Stimulated activated CD4-positive, alpha-beta T cell treated with anti-CD3 and anti-CD28 coated beads, TNF-alpha, amount 100 ng/mL, for 24 hours (primary cell): ENCODE measurements at regions not wholly inside any gene's neighbourhood (a gene's known extent, or its start where the extent isn't known, plus 50 kb on each side); places are given as distances from the start of the nearest gene placed in this dataset.
"Not testable (repeated sequence)": the region's sequence is repeated elsewhere in the genome, so short reads cannot be mapped to it uniquely, and the experiment has no call there.

Source experiments
- DNase-seq, 3 experiments: peaks; one replicate each; pipeline ENCODE4 v3.0.0-alpha.2; 2020; ENCODE audit warnings: low read depth in 3 of 3

GRCh38 chr12:75944097-75944904, 87.3 kb downstream of the PHLDA1 start:
- no peak for DNase-seq

DNA sequence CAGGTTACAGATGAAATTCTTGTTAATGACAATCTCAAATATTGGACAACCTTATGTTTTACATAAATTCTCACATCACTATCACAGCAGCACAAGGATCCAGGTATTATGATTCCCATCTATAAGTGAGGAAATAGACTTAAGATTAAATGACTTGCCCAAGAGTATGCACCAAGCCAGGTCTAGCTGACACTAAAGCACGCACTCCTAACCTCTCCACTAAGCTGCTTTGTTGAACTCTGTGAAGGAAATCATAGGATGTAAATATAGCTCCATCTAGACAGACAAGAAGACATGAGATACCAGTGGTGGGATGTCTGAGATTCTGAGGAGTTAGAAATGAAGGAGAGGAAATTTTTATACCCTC, 87.9 kb downstream of the PHLDA1 start:
- no peak for DNase-seq

GRCh38 chr12:75941661-75942060, 89.9 kb downstream of the PHLDA1 start:
- DNase-seq = not testable (repeated sequence)

- no peak for DNase-seq
These were observed 92.4 kb downstream of the PHLDA1 start for GRCh38 chr12:75939016-75939642.

GRCh38 chr12:75938189-75938588, 93.4 kb downstream of the PHLDA1 start:
- DNase-seq = no peak

DNA sequence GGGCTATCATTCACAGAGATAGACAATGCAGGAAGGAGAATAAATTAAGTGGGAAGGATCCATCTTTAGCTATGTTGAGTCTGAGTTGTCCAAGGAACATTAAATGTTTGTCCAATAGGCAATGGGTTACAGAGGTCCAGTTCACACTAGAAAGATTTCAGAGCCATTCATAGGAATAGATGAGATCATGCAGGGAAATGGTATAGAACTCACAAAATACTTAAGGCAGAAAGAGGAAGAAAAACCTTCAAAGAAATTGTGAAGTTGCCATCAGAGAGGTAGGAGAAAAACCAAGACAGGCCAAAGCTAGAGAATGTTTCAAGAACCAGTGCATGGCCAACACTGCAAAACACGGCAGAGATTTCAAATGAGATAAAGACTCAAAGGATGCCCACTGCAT, 94.1 kb downstream of the PHLDA1 start:
- no peak for DNase-seq

GRCh38 chr12:75936515-75937440, 94.8 kb downstream of the PHLDA1 start:
- DNase-seq = no peak

- DNase-seq = no peak
These were observed 95.9 kb downstream of the PHLDA1 start for GRCh38 chr12:75935539-75936242.

DNA sequence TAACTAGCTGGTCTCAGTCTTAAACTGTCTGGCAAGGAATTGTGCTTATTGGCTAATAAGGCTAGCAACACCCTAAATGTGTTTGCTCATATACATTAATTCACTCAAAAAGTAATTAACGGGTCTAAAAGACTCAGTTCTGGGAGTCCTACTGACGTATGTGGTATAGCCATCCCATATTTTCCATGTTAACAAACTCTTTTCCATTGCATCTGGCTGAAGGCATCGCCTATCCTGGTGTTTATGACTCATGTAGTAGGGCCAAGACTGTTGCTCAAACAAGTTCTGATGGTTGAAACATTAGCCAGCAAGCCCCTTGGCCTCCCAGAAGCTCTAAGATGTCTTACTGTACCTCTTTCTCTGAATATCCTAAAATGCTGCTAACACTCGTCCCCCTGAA, 98.5 kb downstream of the PHLDA1 start:
- DNase-seq = no peak

GRCh38 chr12:75932241-75932640, 99.3 kb downstream of the PHLDA1 start:
- no peak for DNase-seq

DNA sequence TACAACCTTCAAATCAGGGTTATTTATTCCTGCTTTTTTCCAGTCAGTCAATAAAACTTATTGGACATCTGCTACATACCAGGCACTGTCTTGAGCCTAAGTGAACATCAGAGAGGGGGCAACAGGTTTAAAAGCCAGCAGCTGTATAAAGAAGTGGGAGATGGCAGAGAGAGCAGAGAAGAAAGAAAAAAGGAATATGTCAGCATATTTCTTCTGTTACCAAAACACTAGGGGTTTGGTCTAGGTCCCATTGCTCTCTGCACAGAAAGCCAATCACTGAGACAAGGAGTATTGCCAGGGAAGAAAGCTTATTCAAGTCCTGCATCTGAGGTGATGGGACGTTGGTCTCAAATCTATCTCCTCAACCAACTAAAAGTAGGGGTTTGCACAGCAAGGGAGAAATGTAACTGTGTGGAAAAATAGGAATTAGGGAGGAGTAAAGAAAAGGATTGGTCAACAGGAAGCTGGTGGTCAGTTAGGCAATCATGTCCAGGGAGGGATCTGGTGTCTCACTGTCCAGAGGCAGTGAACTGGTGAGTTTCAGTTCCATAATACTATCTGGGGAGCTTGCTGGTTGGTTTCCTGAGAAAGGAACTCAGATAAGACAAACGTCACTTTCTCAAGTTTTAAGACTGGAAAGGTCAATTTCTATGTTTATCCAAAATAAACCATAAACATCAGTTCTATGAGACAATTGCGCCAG, 107.5 kb downstream of the PHLDA1 start:
- no peak for DNase-seq

GRCh38 chr12:75922944-75923642, 108.5 kb downstream of the PHLDA1 start:
- no peak for DNase-seq

- no peak for DNase-seq
These were observed 109.8 kb downstream of the PHLDA1 start for GRCh38 chr12:75921622-75922289.

GRCh38 chr12:75917715-75918114, 113.9 kb downstream of the PHLDA1 start:
- no peak for DNase-seq

GRCh38 chr12:75917083-75917482, 114.5 kb downstream of the PHLDA1 start:
- DNase-seq = no peak

DNA sequence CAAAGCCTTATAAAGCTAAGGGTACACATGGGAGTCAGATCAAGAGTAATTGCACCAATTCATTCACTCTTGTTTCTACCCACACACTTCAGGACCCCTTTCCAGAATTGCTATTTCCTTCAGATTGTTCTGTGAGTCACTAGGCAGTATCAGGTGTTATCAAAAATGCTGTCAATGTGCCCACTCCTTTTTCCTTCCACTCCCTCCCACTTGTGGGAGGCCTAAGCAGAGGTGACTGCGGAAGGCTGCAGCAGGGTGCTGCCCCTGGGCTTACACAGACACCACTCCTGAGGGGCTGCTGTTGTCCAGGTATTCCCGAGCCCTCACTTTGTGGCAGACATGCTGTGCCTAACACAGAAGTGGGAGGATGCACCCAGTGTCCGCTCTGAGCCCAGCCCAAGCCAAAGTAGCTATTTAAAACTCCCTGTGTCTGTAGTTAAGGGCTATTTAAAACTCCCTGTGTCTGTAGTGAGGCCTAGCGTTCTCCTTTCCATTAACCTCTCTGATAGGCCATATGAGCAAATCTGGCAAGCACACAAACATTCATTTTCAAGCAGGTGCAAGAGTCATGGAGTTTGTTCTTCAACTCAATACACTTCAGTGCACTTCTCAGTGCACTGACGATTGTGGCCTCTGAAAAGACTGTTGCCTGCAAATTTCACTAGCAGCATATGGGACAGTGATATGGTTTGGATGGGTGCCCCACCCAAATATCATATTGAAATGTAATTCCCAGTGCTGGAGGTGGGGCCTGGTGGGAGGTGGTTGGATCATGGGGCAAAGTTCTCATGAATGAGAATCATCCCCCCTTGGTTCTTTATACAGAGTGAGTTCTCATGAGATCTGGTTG, 117.8 kb downstream of the PHLDA1 start:
- DNase-seq = peak; percentile 14 to 51 (median 44)

DNA sequence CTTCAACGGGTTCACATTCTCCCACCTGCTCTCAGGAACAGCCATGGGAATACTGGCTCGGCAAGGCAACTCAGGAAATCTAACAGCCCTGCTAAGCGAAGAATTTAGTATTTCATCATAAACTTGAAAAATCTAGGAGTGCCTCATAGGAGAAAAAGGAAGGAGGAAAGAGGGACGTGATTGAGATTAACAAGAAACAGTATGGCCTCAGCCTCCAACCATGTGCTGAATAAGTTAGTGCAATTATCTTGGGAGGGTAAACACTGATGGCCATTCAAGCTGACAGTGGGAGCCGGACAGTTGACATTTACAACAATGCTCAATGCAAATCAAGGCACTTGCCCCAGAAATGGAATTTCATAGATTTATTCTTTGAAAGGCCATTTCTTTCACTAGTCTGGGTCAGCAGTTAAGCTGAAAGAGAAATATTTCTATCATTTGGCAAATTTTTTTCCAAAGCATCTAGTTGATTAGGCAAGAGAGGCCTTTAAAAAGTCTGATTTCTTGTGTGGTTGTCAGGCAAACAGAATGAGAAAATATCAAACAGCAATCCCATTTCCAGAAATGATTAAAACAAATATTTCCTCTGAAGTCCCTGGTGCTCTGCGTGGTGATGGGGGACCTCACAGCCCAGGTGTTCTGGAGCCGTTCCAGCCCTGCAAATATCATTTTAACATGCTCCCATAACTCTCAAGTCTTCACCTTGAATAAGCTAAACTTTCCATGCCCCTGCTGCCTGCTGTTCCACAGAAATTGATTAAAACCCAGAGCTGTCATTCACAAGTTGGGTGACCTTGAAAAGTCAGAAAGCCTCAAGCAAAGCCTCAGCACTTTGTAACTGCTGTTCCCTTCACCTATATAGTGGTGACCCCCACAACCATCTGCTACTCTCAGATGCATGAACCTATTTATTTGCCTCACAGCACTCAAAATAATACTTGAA, 121.6 kb downstream of the PHLDA1 start:
- no peak for DNase-seq
